ENCODE measurements at regions not wholly inside any gene's neighbourhood (a gene's known extent, or its start where the extent isn't known, plus 50 kb on each side); places are given as distances from the start of the nearest gene placed in this dataset.

- DNase-seq (ENCODE audit: low spot score), result peak; percentile 8
Measured at GRCh38 chr12:88638966-88639760, 58.9 kb upstream of the KITLG start.

GRCh38 chr12:88638388-88638787 lies 58.1 kb upstream of the KITLG start:
- DNase-seq (ENCODE audit: low spot score), result no peak

GRCh38 chr12:88634008-88634407 lies 53.7 kb upstream of the KITLG start:
- no peak for DNase-seq (ENCODE audit: low spot score)

GRCh38 chr12:88633312-88633711 lies 53.0 kb upstream of the KITLG start:
- no peak for DNase-seq (ENCODE audit: low spot score)

GRCh38 chr12:88630561-88630960 lies 50.3 kb upstream of the KITLG start:
- no peak for DNase-seq (ENCODE audit: low spot score)

Measured in AG08396 (cell line).